IPS-18a (cell line): ENCODE measurements at regions not wholly inside any gene's neighbourhood (a gene's known extent, or its start where the extent isn't known, plus 50 kb on each side); places are given as distances from the start of the nearest gene placed in this dataset.

Experiments used
- H3K27ac ChIP-seq: one replicate; pipeline ENCODE4 v1.5.1; 2013; ENCODE audit warnings: low read length
- H3K27me3 ChIP-seq: one replicate; pipeline ENCODE4 v1.6.1; 2013; ENCODE audit warnings: mild to moderate bottlenecking, low read length; ENCODE audit not compliant: control insufficient read depth, insufficient read depth
- H3K36me3 ChIP-seq: one replicate; pipeline ENCODE4 v1.6.1; 2013; ENCODE audit warnings: low read depth, low read length; ENCODE audit not compliant: control insufficient read depth
- H3K4me1 ChIP-seq: one replicate; pipeline ENCODE4 v1.6.1; 2013; ENCODE audit warnings: low read depth, low read length; ENCODE audit not compliant: control insufficient read depth
- H3K4me3 ChIP-seq: one replicate; pipeline ENCODE4 v1.5.1; 2013; ENCODE audit warnings: low read length
- H3K9ac ChIP-seq: one replicate; pipeline ENCODE4 v1.6.1; 2013; ENCODE audit warnings: mild to moderate bottlenecking, low read length, moderate library complexity
- H3K9me3 ChIP-seq: one replicate; pipeline ENCODE4 v1.6.1; 2013; ENCODE audit warnings: low read depth, low read length; ENCODE audit not compliant: control insufficient read depth

DNA sequence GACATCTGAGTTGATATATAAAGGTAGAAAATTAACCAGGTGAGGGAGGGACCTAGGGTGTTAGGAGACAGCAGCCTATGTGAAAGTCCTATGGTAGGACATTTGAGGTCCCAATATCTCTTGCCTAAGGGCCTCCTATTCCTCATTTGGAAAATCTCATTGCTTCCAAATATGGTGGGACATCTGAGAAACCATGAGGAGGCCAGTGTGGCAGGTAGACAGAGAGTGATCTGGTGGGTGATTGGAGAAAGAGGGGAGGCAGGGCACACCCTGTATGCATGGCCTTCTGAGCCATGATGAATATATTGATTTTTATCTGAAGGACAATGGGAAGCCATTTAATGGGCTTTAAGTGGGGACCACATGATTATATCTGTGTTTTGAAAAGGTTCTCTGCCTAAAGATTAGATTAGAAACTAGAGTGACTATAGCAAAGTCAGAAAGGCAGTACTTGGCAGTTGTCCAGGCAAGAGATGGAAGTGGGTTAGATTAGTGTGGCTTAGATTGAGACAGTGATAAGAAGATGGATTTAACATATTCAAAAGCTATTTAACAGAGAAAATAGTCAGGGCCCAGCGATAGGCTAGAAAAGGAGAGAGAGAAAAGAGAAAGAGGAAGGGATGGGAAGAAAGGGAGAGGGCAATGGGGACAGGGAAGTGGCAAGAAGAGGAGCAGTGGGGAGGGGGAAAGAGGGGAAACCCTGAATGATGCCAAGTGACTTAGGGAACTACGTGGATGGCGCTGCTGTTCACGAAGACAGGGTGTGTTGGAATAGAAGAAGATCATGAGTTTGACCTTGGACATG lies 237.2 kb upstream of the SRRM4 start:
- no peaks in the 10 kb centered on the region for H3K36me3 ChIP-seq
- H3K9ac ChIP-seq = no peak overlapping the region
- H3K4me1 ChIP-seq = peaks cover 6% of the 10 kb centered on the region
- no peak overlapping the region for H3K27ac ChIP-seq
- H3K4me3 ChIP-seq = no peak overlapping the region
- no peaks in the 10 kb centered on the region for H3K27me3 ChIP-seq
- no peaks in the 10 kb centered on the region for H3K9me3 ChIP-seq

DNA sequence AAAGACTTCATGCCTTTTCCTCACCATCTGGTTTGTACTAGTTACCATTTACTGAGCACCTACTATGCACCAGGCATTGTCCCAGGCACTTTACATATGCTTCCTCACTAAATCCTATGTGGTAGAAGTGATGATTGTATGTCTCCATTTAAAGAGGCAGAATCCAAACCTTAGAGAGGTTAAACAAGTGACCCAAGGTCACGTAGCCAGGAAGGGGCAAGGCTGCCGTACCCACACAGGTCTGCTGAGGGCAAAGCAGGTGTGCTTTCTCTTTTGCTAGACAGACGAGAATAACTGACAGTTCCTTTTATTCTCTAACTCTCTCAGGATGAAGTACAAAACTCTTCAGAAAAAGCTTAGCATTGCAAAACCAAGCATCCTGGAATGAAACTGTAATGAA lies 235.2 kb upstream of the SRRM4 start:
- Histone ChIP-seq H3K27ac (no peak overlapping the region), H3K4me3 (no peak overlapping the region), H3K36me3 (no peaks in the 10 kb centered on the region), H3K4me1 (peaks cover 18% of the 10 kb centered on the region), H3K9ac (no peak overlapping the region), H3K27me3 (no peaks in the 10 kb centered on the region), H3K9me3 (no peaks in the 10 kb centered on the region)

DNA sequence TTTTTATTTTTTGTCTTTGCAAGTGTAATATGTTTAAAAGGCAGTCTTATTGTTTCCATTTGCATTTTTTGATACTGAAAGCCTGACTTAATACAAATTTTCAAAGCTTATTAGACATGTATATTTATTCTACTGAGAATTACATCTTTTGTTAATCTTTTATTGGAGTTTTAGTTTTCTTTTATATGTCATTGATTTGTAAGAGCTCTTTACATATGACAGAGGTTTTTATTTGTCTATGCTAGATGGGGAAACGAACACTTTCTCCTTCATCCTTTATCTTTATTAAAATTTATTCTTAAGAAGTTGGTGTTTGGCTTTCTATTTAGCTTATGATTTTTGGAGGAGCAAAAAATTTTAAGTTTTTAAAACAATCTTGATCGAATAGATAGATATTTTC lies 234.4 kb upstream of the SRRM4 start:
- Histone ChIP-seq H3K9me3 (no peaks in the 10 kb centered on the region), H3K36me3 (no peaks in the 10 kb centered on the region), H3K4me1 (peaks cover 14% of the 10 kb centered on the region), H3K9ac (no peak overlapping the region), H3K27ac (no peak overlapping the region), H3K27me3 (no peaks in the 10 kb centered on the region), H3K4me3 (no peak overlapping the region)

DNA sequence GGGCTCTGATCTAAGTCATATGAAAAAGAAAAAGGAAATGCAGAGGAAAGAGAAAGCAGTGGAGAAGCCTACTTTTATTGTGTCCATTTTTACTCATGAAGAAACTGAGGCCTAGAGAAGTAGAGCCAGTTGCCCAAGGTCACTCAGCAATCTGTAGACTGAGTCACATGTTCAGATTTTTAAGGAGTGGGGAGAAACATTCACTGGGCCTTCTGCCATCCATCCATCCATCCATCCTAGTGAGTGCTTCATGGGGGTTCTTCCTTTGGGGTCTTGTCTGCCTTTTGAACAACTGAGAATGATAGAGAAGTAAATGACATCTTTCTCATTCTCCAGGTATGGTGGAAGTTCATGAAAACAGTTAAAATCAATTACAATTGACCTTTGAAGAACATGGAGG lies 233.6 kb upstream of the SRRM4 start:
- Histone ChIP-seq H3K9ac (no peak overlapping the region), H3K36me3 (no peaks in the 10 kb centered on the region), H3K9me3 (no peaks in the 10 kb centered on the region), H3K27ac (no peak overlapping the region), H3K4me1 (peaks cover 14% of the 10 kb centered on the region), H3K4me3 (no peak overlapping the region), H3K27me3 (no peaks in the 10 kb centered on the region)

DNA sequence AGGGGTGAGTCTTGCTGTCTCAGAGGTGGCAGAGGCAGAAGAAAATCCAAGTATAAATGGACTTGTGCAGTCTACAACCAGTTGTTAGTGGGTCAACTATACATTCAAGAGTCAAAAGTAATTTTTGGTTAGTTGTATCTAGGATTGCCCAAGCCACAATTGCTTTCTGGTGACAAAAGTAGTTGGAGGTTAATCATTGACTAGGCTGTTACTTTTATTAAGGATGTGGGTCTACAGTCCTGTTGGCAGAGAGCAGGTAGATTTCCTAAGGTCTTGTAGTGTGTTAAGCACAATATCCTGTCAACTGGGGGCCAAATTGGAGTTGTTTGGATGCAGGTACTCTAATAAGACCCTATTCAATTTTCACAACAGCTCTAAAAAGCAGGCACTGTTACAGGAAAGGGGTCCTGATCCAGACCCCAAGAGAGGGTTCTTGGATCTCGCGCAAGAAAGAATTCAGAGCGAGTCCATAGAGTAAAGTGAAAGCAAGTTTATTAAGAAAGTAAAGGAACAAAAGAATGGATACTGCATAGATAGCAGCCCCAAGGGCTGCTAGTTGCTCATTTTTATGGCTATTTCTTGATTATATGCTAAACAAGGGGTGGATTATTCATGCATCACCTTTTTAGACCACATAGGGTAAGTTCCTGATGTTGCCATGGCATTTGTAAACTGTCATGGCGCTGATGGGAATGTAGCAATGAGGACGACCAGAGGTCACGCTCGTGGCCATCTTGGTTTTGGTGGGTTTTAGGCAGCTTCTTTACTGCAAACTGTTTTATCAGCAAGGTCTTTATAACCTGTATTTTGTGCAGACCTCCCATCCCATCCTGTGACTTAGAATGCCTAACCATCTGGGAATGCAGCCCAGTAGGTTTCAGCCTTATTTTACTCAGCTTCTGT lies 232.6 kb upstream of the SRRM4 start:
- no peak overlapping the region for H3K27ac ChIP-seq
- H3K36me3 ChIP-seq = no peaks in the 10 kb centered on the region
- peaks cover 14% of the 10 kb centered on the region for H3K4me1 ChIP-seq
- no peaks in the 10 kb centered on the region for H3K9me3 ChIP-seq
- no peak overlapping the region for H3K9ac ChIP-seq
- no peaks in the 10 kb centered on the region for H3K27me3 ChIP-seq
- H3K4me3 ChIP-seq = no peak overlapping the region

DNA sequence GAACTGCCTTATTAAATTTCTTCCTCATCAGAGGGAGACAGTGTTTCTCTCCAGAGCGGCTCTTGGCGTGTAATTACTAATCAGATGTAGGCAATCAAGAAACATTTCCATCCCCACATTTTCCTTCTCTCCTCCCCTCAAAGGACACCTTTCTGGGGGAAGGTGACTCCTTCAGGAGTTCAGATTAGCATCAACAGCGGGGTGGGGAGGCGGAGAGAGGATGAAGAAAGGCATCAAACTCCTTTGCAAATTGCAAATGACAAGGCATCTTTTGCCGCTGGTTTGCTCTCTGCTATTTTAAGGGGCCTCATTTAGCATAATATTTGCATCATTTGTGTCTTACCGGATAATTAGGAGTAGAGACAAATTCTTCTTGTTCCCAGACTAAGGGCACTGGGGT lies 231.7 kb upstream of the SRRM4 start:
- Histone ChIP-seq H3K27me3 (no peaks in the 10 kb centered on the region), H3K9me3 (no peaks in the 10 kb centered on the region), H3K27ac (no peak overlapping the region), H3K36me3 (no peaks in the 10 kb centered on the region), H3K4me3 (no peak overlapping the region), H3K9ac (no peak overlapping the region), H3K4me1 (peaks cover 14% of the 10 kb centered on the region)

DNA sequence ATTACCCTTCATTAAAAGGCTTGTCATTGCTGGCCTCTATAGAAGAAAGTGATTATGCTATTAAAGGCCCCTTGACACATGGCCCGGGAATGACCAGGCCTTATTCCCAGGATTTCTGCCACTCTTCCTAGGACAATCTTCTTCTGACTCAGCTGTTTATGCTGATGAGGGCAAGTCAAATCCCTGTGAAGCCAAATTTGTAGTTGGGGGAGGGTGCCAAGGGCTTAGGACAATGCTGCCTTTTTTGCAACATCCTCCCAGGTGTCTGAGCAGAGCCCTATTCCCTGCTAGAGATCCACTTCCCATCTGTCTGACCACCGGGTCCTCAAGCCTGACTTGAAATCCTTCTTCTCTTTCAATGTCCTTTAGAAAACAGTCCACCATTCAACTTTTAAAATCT lies 230.7 kb upstream of the SRRM4 start:
- no peaks in the 10 kb centered on the region for H3K36me3 ChIP-seq
- no peak overlapping the region for H3K9ac ChIP-seq
- no peaks in the 10 kb centered on the region for H3K27me3 ChIP-seq
- no peaks in the 10 kb centered on the region for H3K9me3 ChIP-seq
- no peak overlapping the region for H3K4me3 ChIP-seq
- no peak overlapping the region for H3K27ac ChIP-seq
- H3K4me1 ChIP-seq = peaks cover 14% of the 10 kb centered on the region

DNA sequence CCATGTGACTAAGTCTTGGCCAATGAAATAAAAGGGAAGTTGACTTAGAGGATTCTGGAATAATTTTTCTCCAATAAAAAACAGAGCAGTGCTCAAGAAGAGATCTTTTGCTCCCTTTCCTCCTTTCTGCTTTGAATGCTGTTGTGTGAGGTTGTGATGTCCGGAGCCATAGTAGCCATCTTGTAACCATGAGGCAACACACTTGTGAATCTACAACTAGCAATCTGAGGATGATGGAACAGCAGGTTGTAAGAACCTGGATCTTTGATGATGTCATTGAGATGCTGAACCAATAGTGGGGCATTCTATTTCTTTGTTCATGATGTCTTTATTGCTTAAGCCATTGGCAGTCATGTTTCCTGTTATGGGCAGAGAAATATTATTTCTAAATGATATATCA lies 230.0 kb upstream of the SRRM4 start:
- peaks cover 3% of the 10 kb centered on the region for H3K27me3 ChIP-seq
- no peak overlapping the region for H3K4me3 ChIP-seq
- H3K36me3 ChIP-seq = no peaks in the 10 kb centered on the region

DNA sequence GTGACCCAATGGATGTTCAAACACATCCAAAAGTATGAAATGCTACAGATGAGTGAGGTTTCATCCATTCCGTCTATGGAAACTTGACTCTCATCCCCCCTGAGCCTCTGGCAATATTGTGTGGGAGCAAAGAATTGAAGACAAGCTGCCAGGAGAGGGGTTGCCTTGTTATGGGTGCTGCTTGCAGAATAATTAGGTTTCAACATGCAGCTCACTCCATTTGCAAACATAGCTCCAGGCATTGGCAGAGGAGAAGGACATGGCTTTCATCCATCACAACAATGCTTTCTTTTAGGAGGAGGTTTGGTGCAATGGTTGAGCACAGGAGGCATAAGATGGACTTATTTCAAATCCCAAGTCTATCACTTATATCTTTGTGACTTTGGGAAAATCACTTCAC lies 220.7 kb upstream of the SRRM4 start:
- no peaks in the 10 kb centered on the region for H3K9me3 ChIP-seq
- H3K4me1 ChIP-seq = no peaks in the 10 kb centered on the region
- no peaks in the 10 kb centered on the region for H3K36me3 ChIP-seq
- no peak overlapping the region for H3K9ac ChIP-seq
- H3K4me3 ChIP-seq = no peak overlapping the region
- peaks cover 5% of the 10 kb centered on the region for H3K27me3 ChIP-seq
- H3K27ac ChIP-seq = no peak overlapping the region

More for the DNA sequence above, 230.0 kb upstream of the SRRM4 start:
- Histone ChIP-seq H3K27ac (no peak overlapping the region), H3K9ac (no peak overlapping the region), H3K9me3 (no peaks in the 10 kb centered on the region), H3K4me1 (peaks cover 14% of the 10 kb centered on the region)

DNA sequence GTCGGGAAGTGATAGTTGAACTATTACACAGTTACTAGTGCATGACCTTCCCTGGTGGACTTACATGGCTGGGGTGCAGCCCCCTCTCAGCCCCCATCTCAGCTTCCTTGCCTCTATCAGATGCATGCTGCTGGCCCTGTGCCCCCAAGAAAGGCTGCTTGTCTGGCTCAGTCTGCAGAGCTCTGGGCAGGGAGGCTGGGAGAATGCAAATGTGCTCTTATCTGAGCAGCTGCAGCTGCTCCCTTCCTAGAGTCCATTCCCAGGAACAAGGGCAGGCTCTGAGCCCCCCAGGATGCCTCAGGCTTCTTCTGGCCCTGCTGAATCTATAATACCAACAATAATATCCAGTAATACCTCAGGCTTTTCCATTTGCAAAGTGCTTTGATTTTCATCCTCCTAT lies 218.1 kb upstream of the SRRM4 start:
- no peak overlapping the region for H3K4me3 ChIP-seq
- H3K27ac ChIP-seq = no peak overlapping the region
- no peak overlapping the region for H3K9ac ChIP-seq
- no peaks in the 10 kb centered on the region for H3K27me3 ChIP-seq
- no peaks in the 10 kb centered on the region for H3K9me3 ChIP-seq
- no peaks in the 10 kb centered on the region for H3K36me3 ChIP-seq
- no peaks in the 10 kb centered on the region for H3K4me1 ChIP-seq

DNA sequence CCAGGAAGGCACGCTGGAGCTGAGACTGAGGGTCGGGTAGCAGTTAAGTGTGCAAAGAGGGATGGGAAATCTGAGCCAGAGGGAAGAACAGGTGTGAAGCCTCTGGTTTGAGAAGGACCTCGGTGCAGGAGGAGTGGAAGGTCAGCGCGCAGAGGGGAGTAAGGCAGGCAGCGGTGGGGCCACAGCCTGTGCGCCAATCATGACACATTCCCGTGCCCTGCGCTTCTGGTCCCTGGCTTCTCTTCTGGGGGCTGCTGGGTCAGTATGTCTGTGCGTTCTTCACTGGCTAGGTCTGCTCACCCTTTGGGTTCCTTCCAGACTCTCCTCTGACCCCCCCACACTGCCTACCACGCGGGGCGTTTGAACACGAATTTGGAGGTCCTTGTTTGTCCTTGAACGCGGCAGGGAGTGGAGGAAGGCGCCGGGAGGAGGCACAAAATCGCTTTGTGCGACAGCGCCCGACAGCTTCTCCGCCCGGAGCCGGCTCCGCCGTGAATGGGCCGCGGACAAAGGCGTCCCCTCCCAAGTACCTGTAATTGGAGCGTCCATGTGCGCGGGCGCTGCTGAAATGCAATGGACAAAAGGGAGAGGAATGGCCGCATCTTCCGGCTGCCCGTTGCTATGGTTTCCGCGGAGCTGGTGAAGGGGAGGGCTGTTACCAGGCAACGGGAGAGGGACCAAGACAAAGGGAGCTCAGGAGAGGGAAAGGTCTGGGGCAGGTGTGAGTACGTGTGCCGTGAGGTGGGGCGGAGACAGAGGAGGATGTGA lies 207.2 kb upstream of the SRRM4 start:
- Histone ChIP-seq H3K36me3 (no peaks in the 10 kb centered on the region), H3K4me1 (peaks cover 24% of the 10 kb centered on the region), H3K27me3 (peaks cover 22% of the 10 kb centered on the region), H3K27ac (peak overlapping the region; percentile 23), H3K4me3 (peak overlapping the region; percentile 56), H3K9ac (peak overlapping the region; percentile 72), H3K9me3 (no peaks in the 10 kb centered on the region)
